H1 (cell line): ENCODE measurements at regions not wholly inside any gene's neighbourhood (a gene's known extent, or its start where the extent isn't known, plus 50 kb on each side); places are given as distances from the start of the nearest gene placed in this dataset.

ENCODE experiments used
- CTCF ChIA-PET: fragments of 300-600 bp; sonication (Branson Sonifier 250); formaldehyde crosslinking; loops from one replicate; lab custom pipeline; 2021; ENCODE audit not compliant: partially characterized antibody; lab: Charles Lee
- POLR2A ChIA-PET: fragments of 300-600 bp; sonication (Branson Sonifier 250); formaldehyde crosslinking; loops from one replicate; lab custom pipeline; 2021; ENCODE audit warnings: inconsistent platforms; ENCODE audit not compliant: partially characterized antibody; lab: Charles Lee
- DNase-seq, 2 experiments: peaks; one replicate each; pipeline versions ENCODE4 v3.0.0 to v3.0.0-alpha.2; 2010 to 2022; ENCODE audit warnings: low spot score in 2 of 2, low read depth in 1 of 2, mixed read lengths in 1 of 2
- FAIRE-seq: peaks from 2 replicates; lab custom pipeline; 2011; peaks lifted over from hg19 to GRCh38; lab: Jason Lieb, UNC
- H2AFZ ChIP-seq: 2 replicates; pipeline ENCODE4 v1.8.1; 2012; ENCODE audit warnings: low read length, inconsistent platforms
- H2AK5ac ChIP-seq: 2 replicates; pipeline ENCODE4 v1.6.1; 2013; ENCODE audit warnings: low read depth, low read length
- H2BK120ac ChIP-seq: replicated peaks from 2 replicates; pipeline ENCODE3; 2013; ENCODE audit warnings: low read depth, low read length, inconsistent platforms
- H2BK12ac ChIP-seq: 2 replicates; pipeline ENCODE4 v1.6.1; 2013; ENCODE audit warnings: low read depth, low read length
- H2BK15ac ChIP-seq: 2 replicates; pipeline ENCODE4 v1.6.1; 2013; ENCODE audit warnings: low read length
- H2BK20ac ChIP-seq: 2 replicates; pipeline ENCODE4 v1.6.1; 2013; ENCODE audit warnings: low read length
- H2BK5ac ChIP-seq: 2 replicates; pipeline ENCODE4 v1.6.1; 2013; ENCODE audit warnings: low read depth, low read length
- H3K14ac ChIP-seq: 2 replicates; pipeline ENCODE4 v1.6.1; 2013; ENCODE audit warnings: inconsistent platforms; ENCODE audit not compliant: insufficient read length
- H3K18ac ChIP-seq: 2 replicates; pipeline ENCODE4 v1.6.1; 2013; ENCODE audit warnings: low read length; ENCODE audit errors: extremely low read depth
- H3K23ac ChIP-seq: 2 replicates; pipeline ENCODE4 v1.6.1; 2013; ENCODE audit warnings: inconsistent platforms; ENCODE audit not compliant: insufficient read length
- H3K23me2 ChIP-seq: 2 replicates; pipeline ENCODE4 v1.6.1; 2013; ENCODE audit warnings: low read depth, low read length
- H3K27ac ChIP-seq: 2 replicates; pipeline ENCODE4 v1.6.1; 2011; ENCODE audit warnings: low read depth, low read length, inconsistent platforms
- H3K27me3 ChIP-seq, 4 experiments: replicated peaks in 1 of 4; 1 replicate in 1 of 4; 2 replicates in 3 of 4; pipeline versions ENCODE4 v1.6.1 to v1.8.1; 2011 to 2013; ENCODE audit warnings: low read length in 3 of 4, mild to moderate bottlenecking in 3 of 4, inconsistent platforms in 2 of 4, mixed read lengths in 2 of 4, moderate library complexity in 1 of 4; ENCODE audit not compliant: control insufficient read depth in 3 of 4, insufficient read depth in 3 of 4; ENCODE audit errors: extremely low read depth in 1 of 4
- H3K36me3 ChIP-seq, 4 experiments: 2 replicates each; pipeline versions ENCODE4 v1.6.1 to v1.8.1; 2011 to 2013; ENCODE audit warnings: mild to moderate bottlenecking in 4 of 4, low read length in 3 of 4, moderate library complexity in 2 of 4, control low read depth in 1 of 4, inconsistent platforms in 1 of 4; ENCODE audit not compliant: insufficient read depth in 4 of 4, control insufficient read depth in 2 of 4
- H3K4ac ChIP-seq: replicated peaks from 2 replicates; pipeline ENCODE3; 2013; ENCODE audit warnings: low read length, low read depth, mixed read lengths, inconsistent platforms; ENCODE audit not compliant: insufficient read length
- H3K4me1 ChIP-seq, 4 experiments: replicated peaks in 1 of 4; 1 replicate in 1 of 4; 2 replicates in 3 of 4; pipeline versions ENCODE4 v1.6.1 to v1.8.1; 2011 to 2013; ENCODE audit warnings: low read length in 3 of 4, inconsistent platforms in 2 of 4, mixed read lengths in 1 of 4; ENCODE audit not compliant: insufficient read depth in 4 of 4, control insufficient read depth in 3 of 4
- H3K4me2 ChIP-seq, 2 experiments: 2 replicates each; pipeline versions ENCODE4 v1.6.1 to v1.8.1; 2011 to 2013; ENCODE audit warnings: low read depth in 2 of 2, low read length in 2 of 2, control low read depth in 1 of 2, inconsistent platforms in 1 of 2, mild to moderate bottlenecking in 1 of 2; ENCODE audit not compliant: insufficient read depth in 1 of 2
- H3K4me3 ChIP-seq, 4 experiments: fragments of 200-600, 300-600 bp in 1 of 4; sonication (generic), shearing (Covaris generic), sonication (Bioruptor Twin) in 1 of 4; 2 replicates each; pipeline versions ENCODE4 v1.5.1 to v1.8.1; 2011 to 2016; ENCODE audit warnings: low read length in 4 of 4, low read depth in 3 of 4, control low read depth in 2 of 4, inconsistent platforms in 2 of 4, mild to moderate bottlenecking in 2 of 4, mixed read lengths in 1 of 4, moderate library complexity in 1 of 4; ENCODE audit not compliant: insufficient read depth in 2 of 4; ENCODE audit errors: extremely low read depth in 1 of 4
- H3K56ac ChIP-seq: replicated peaks from 2 replicates; pipeline ENCODE3; 2013; ENCODE audit warnings: low read depth, mild to moderate bottlenecking, mixed read lengths, low read length, inconsistent platforms; ENCODE audit not compliant: insufficient read length
- H3K79me1 ChIP-seq: 2 replicates; pipeline ENCODE4 v1.6.1; 2013; ENCODE audit warnings: low read depth, low read length, control low read depth
- H3K79me2 ChIP-seq, 2 experiments: 2 replicates each; pipeline versions ENCODE4 v1.6.1 to v1.8.1; 2012 to 2013; ENCODE audit warnings: low read length in 2 of 2, mild to moderate bottlenecking in 2 of 2, inconsistent platforms in 1 of 2; ENCODE audit not compliant: insufficient read depth in 2 of 2, control insufficient read depth in 1 of 2
- H3K9ac ChIP-seq, 4 experiments: replicated peaks in 1 of 4; 1 replicate in 1 of 4; 2 replicates in 3 of 4; pipeline versions ENCODE4 v1.6.1 to v1.8.1; 2011 to 2013; ENCODE audit warnings: low read depth in 3 of 4, low read length in 3 of 4, control low read depth in 2 of 4, mild to moderate bottlenecking in 2 of 4, moderate library complexity in 2 of 4, inconsistent platforms in 1 of 4; ENCODE audit errors: extremely low read depth in 1 of 4
- H3K9me3 ChIP-seq, 2 experiments: 2 replicates each; pipeline versions ENCODE4 v1.6.1 to v1.8.1; 2012 to 2013; ENCODE audit warnings: mild to moderate bottlenecking in 2 of 2, moderate library complexity in 2 of 2, control low read depth in 1 of 2, inconsistent platforms in 1 of 2, low read depth in 1 of 2, low read length in 1 of 2, mixed read lengths in 1 of 2; ENCODE audit not compliant: insufficient read depth in 2 of 2
- H4K20me1 ChIP-seq, 2 experiments: replicated peaks in 1 of 2; 2 replicates each; pipeline versions ENCODE3 to v1.8.1; 2011 to 2013; ENCODE audit warnings: inconsistent platforms in 2 of 2, low read length in 2 of 2, mild to moderate bottlenecking in 1 of 2; ENCODE audit not compliant: insufficient read depth in 2 of 2, control insufficient read depth in 1 of 2
- H4K5ac ChIP-seq: 2 replicates; pipeline ENCODE4 v1.6.1; 2013; ENCODE audit warnings: low read length, low read depth, mixed read lengths, inconsistent platforms; ENCODE audit not compliant: insufficient read length
- H4K8ac ChIP-seq: 2 replicates; pipeline ENCODE4 v1.8.0; 2013; ENCODE audit warnings: mild to moderate bottlenecking, moderate library complexity, low read length, inconsistent platforms; ENCODE audit not compliant: insufficient read depth; ENCODE audit errors: extremely low read depth
- H4K91ac ChIP-seq: replicated peaks from 2 replicates; pipeline ENCODE3; 2013; ENCODE audit warnings: low read length, mixed read lengths, inconsistent platforms; ENCODE audit not compliant: insufficient read length
- CBX8 ChIP-seq: fragments of 300-800, 300-1000 bp; sonication (generic); IDR thresholded peaks from 2 replicates; pipeline ENCODE4 v1.7.1; 2016; ENCODE audit warnings: low read depth, low read length, borderline replicate concordance
- CTBP2 ChIP-seq: IDR thresholded peaks from 2 replicates; pipeline ENCODE4 v1.7.0; 2011; ENCODE audit warnings: borderline replicate concordance, mild to moderate bottlenecking, moderate library complexity, mixed read lengths, low read length; ENCODE audit not compliant: insufficient read depth, insufficient read length
- SIN3A ChIP-seq, 2 experiments: IDR thresholded peaks in 1 of 2; conservative IDR thresholded peaks in 1 of 2; 2 replicates each; pipeline ENCODE4 v1.6.1; 2011 to 2012; ENCODE audit warnings: low read length in 2 of 2, improper control_type of control experiment in 1 of 2, low read depth in 1 of 2, mild to moderate bottlenecking in 1 of 2
- SIX5 ChIP-seq: IDR thresholded peaks from 2 replicates; pipeline ENCODE4 v1.6.1; 2011; ENCODE audit warnings: mild to moderate bottlenecking, low read depth, low read length
- SP1 ChIP-seq: IDR thresholded peaks from 2 replicates; pipeline ENCODE4 v1.6.1; 2011; ENCODE audit warnings: low read depth, low read length
- SUZ12 ChIP-seq: fragments of 200-600 bp; sonication (generic); IDR thresholded peaks from 2 replicates; pipeline ENCODE4 v1.6.1; 2012; ENCODE audit warnings: mild to moderate bottlenecking, inconsistent platforms, low read length, moderate library complexity, mixed read lengths
- TCF12 ChIP-seq: IDR thresholded peaks from 2 replicates; pipeline ENCODE4 v1.6.1; 2011; ENCODE audit warnings: low read depth, mild to moderate bottlenecking, low read length
- ZNF274 ChIP-seq: IDR thresholded peaks from 2 replicates; pipeline ENCODE4 v1.7.0; 2012; ENCODE audit warnings: low read length, borderline replicate concordance; ENCODE audit errors: extremely low read depth
- WGBS, 2 experiments: shearing (Covaris generic) in 1 of 2; methylation state at CpG; one replicate each; pipeline versions ENCODE4 v1.1.6 to v1.1.7; 2013 to 2015; ENCODE audit warnings: low lambda C conversion rate in 2 of 2, mixed read lengths in 2 of 2, inconsistent platforms in 1 of 2, low coverage in 1 of 2, missing lambda C conversion rate in 1 of 2; ENCODE audit not compliant: insufficient replicate concordance in 2 of 2, insufficient coverage in 1 of 2, insufficient read length in 1 of 2; ENCODE audit errors: extremely low coverage in 1 of 2, missing lambda C conversion rate in 1 of 2; 5-methylcytosine and 5-hydroxymethylcytosine counted together

GRCh38 chr5:68396722-68397121 is 181.2 kb downstream of the PIK3R1 start:
- H3K9ac ChIP-seq, result no peak overlapping the region
- no peak overlapping the region for H3K56ac ChIP-seq
- no peak overlapping the region for H4K5ac ChIP-seq
- no peak for FAIRE-seq
- no peaks in the 10 kb centered on the region for H4K20me1 ChIP-seq
- no peak for TF ChIP-seq SP1
- TF ChIP-seq TCF12, result no peak
- no peak for TF ChIP-seq CBX8
- no peak for TF ChIP-seq SUZ12
- no peak for TF ChIP-seq SIN3A (conservative IDR thresholded peaks at IDR 0.05 in 1 of 2, IDR thresholded peaks at IDR 0.05 in 1 of 2; ENCODE audit: low read depth in 1 of 2, low read length in 2 of 2)
- no peak for TF ChIP-seq SIX5
- TF ChIP-seq ZNF274, result no peak
- TF ChIP-seq CTBP2, result no peak
- TF ChIP-seq, all 59 proteins: peak for 0
- H3K27me3 ChIP-seq, result no peaks in the 10 kb centered on the region
- no peak overlapping the region for H2AFZ ChIP-seq
- H3K23me2 ChIP-seq, result no peaks in the 10 kb centered on the region
- no peak overlapping the region for H4K91ac ChIP-seq
- no peak overlapping the region for H3K4me2 ChIP-seq
- WGBS, 2 experiments, result 94% methylated on average over 4 of the region's 4 CpGs; no CpG with 5 or more reads in 1 of the 2 experiments
- H2BK15ac ChIP-seq, result no peak overlapping the region
- H3K4ac ChIP-seq, result no peak overlapping the region
- H3K4me3 ChIP-seq, result no peak overlapping the region
- no peak overlapping the region for H3K18ac ChIP-seq
- no peak overlapping the region for H4K8ac ChIP-seq
- no peak overlapping the region for H2BK5ac ChIP-seq
- no peak overlapping the region for H2BK12ac ChIP-seq
- no peak overlapping the region for H2BK20ac ChIP-seq
- ChIA-PET POLR2A (no interaction called here), CTCF (no interaction called here)
- no peak overlapping the region for H3K23ac ChIP-seq
- H3K79me1 ChIP-seq, result no peaks in the 10 kb centered on the region
- H3K36me3 ChIP-seq, result no peaks in the 10 kb centered on the region
- H3K4me1 ChIP-seq, result no peaks in the 10 kb centered on the region
- no peak for DNase-seq
- H3K9me3 ChIP-seq, result no peaks in the 10 kb centered on the region
- H3K79me2 ChIP-seq, result no peaks in the 10 kb centered on the region
- no peak overlapping the region for H3K14ac ChIP-seq
- H2AK5ac ChIP-seq, result no peak overlapping the region
- H2BK120ac ChIP-seq, result no peak overlapping the region
- H3K27ac ChIP-seq, result no peak overlapping the region
